Esophagus muscularis mucosa (tissue), 4 donors: ENCODE measurements at regions not wholly inside any gene's neighbourhood (a gene's known extent, or its start where the extent isn't known, plus 50 kb on each side); places are given as distances from the start of the nearest gene placed in this dataset.
A peak's percentile ranks its signal among the peaks of the same experiment; 100 is the strongest.
"Not testable (repeated sequence)": the region's sequence is repeated elsewhere in the genome, so short reads cannot be mapped to it uniquely, and the experiment has no call there.

Source experiments
- DNase-seq: peaks from one replicate; pipeline ENCODE4 v3.0.0-alpha.2; 2017; ENCODE audit errors: extremely low spot score
- H3K27ac ChIP-seq, 4 donors: fragments of 200-600 bp; sonication (generic); replicated peaks in 1 of 4; 1 replicate in 3 of 4; 2 replicates in 1 of 4; pipeline ENCODE4 v1.5.1; 2016 to 2019; ENCODE audit warnings: mild to moderate bottlenecking in 1 of 4
- H3K27me3 ChIP-seq, 4 donors: fragments of 200-600 bp; sonication (generic); one replicate each; pipeline versions ENCODE4 v1.5.1 to v1.6.0; 2016 to 2019
- H3K36me3 ChIP-seq, 4 donors: fragments of 200-600 bp; sonication (generic); one replicate each; pipeline ENCODE4 v1.5.1; 2016 to 2019
- H3K4me1 ChIP-seq, 4 donors: fragments of 200-600 bp; sonication (generic); one replicate each; pipeline ENCODE4 v1.5.1; 2016 to 2019
- H3K4me3 ChIP-seq, 4 donors: fragments of 200-600 bp; sonication (generic); 1 replicate in 2 of 4; 2 replicates in 2 of 4; pipeline ENCODE4 v1.5.1; 2016 to 2019; ENCODE audit warnings: mild to moderate bottlenecking in 4 of 4, moderate library complexity in 1 of 4
- H3K9me3 ChIP-seq, 4 donors: fragments of 200-600 bp; sonication (generic); 1 replicate in 3 of 4; 2 replicates in 1 of 4; pipeline ENCODE4 v1.5.1; 2016 to 2019
- CTCF ChIP-seq, 3 experiments: fragments of 200-600 bp in 2 of 3; fragments of 450-650 bp in 1 of 3; sonication (generic) in 2 of 3; IDR thresholded peaks; one replicate each; pipeline ENCODE4 v1.5.1; 2017 to 2019; ENCODE audit warnings: antibody characterized with exemption in 3 of 3, mild to moderate bottlenecking in 2 of 3, moderate library complexity in 1 of 3
- EP300 ChIP-seq: sonication (generic); formaldehyde crosslinking; IDR thresholded peaks from one replicate; pipeline ENCODE4 v1.6.1; 2017; ENCODE audit warnings: antibody characterized with exemption
- POLR2A ChIP-seq: fragments of 450-650 bp; IDR thresholded peaks from one replicate; pipeline ENCODE4 v1.6.1; 2017; ENCODE audit warnings: antibody characterized with exemption, moderate library complexity, mild to moderate bottlenecking, low read depth
- POLR2AphosphoS5 ChIP-seq, 2 donors: sonication (generic); formaldehyde crosslinking; IDR thresholded peaks; one replicate each; pipeline ENCODE4 v1.6.1; 2017; ENCODE audit warnings: antibody characterized with exemption in 2 of 2
- WGBS: methylation state at CpG from one replicate; pipeline ENCODE4 v1.1.5; 2018; 5-methylcytosine and 5-hydroxymethylcytosine counted together
- intact Hi-C: fragments of 100-400 bp; cut with DNase I; formaldehyde crosslinking; loops from one replicate; pipeline ENCODE4 v1.15.1; 2023
- small RNA-seq, 3 donors: library from RNA; depleted of rRNA; stranded (forward); fragments of <200 nt; gene quantifications; one replicate each; pipeline ENCODE3, GENCODE V24; 2016

GRCh38 chr2:94774851-94775250 lies 96.4 kb upstream of the TEKT4 start:
- DNase-seq = peak; percentile 66
- Histone ChIP-seq H3K4me3 (no peak overlapping the region), H3K27me3 (no peaks in the 10 kb centered on the region), H3K4me1 (no peaks in the 10 kb centered on the region), H3K36me3 (no peaks in the 10 kb centered on the region), H3K9me3 (no peaks in the 10 kb centered on the region), H3K27ac (no peak overlapping the region)
- intact Hi-C loops = no loop called here
- no peak for TF ChIP-seq POLR2A
- no peak for TF ChIP-seq POLR2AphosphoS5 (IDR thresholded peaks at IDR 0.05)
- no peak for TF ChIP-seq CTCF (IDR thresholded peaks at IDR 0.05)
- no peak for TF ChIP-seq EP300

GRCh38 chr2:94776036-94776435 lies 95.2 kb upstream of the TEKT4 start:
- Histone ChIP-seq H3K36me3 (no peaks in the 10 kb centered on the region), H3K4me3 (no peak overlapping the region), H3K27ac (no peak overlapping the region), H3K4me1 (no peaks in the 10 kb centered on the region), H3K27me3 (no peaks in the 10 kb centered on the region), H3K9me3 (no peaks in the 10 kb centered on the region)
- no peak for TF ChIP-seq EP300
- no peak for TF ChIP-seq POLR2AphosphoS5 (IDR thresholded peaks at IDR 0.05)
- TF ChIP-seq POLR2A = no peak
- TF ChIP-seq CTCF (IDR thresholded peaks at IDR 0.05) = no peak
- WGBS = 77% methylated on average over 2 of the region's 2 CpGs
- peak; percentile 75 for DNase-seq
- intact Hi-C loops = no loop called here

- H3K27me3 ChIP-seq, H3K36me3 ChIP-seq, H3K4me3 ChIP-seq, H3K27ac ChIP-seq, intact Hi-C loops, H3K4me1 ChIP-seq, H3K9me3 ChIP-seq, DNase-seq: not testable (repeated sequence)
- 66% methylated on average over 3 of the region's 3 CpGs for WGBS
Observed at GRCh38 chr2:94785105-94785504, 86.1 kb upstream of the TEKT4 start.

GRCh38 chr2:94786424-94786823 lies 84.8 kb upstream of the TEKT4 start:
- H3K27me3 ChIP-seq, H3K27ac ChIP-seq, intact Hi-C loops, H3K4me3 ChIP-seq, DNase-seq, H3K4me1 ChIP-seq, H3K36me3 ChIP-seq, H3K9me3 ChIP-seq: not testable (repeated sequence)
- WGBS = 79% methylated on average over 5 of the region's 5 CpGs

GRCh38 chr2:94790169-94790568 lies 81.1 kb upstream of the TEKT4 start:
- H3K4me3 ChIP-seq, H3K27ac ChIP-seq, DNase-seq, H3K9me3 ChIP-seq, H3K4me1 ChIP-seq, H3K27me3 ChIP-seq, intact Hi-C loops, H3K36me3 ChIP-seq: not testable (repeated sequence)
- 95% methylated on average over 2 of the region's 2 CpGs for WGBS

GRCh38 chr2:94797235-94797634 lies 74.0 kb upstream of the TEKT4 start:
- H3K36me3 ChIP-seq, H3K27ac ChIP-seq, H3K4me1 ChIP-seq, DNase-seq, H3K27me3 ChIP-seq, H3K9me3 ChIP-seq, H3K4me3 ChIP-seq, intact Hi-C loops: not testable (repeated sequence)
- peak in 2 of 3 experiments; percentile 32 to 36 for TF ChIP-seq CTCF (IDR thresholded peaks at IDR 0.05)

Small RNAs in the stretch of these regions (small RNA-seq; reads per million reads assigned to genes)
- gene CNN2P11 = 0 reads per million in 3 donors
